GM13976 (cell line): ENCODE measurements at regions not wholly inside any gene's neighbourhood (a gene's known extent, or its start where the extent isn't known, plus 50 kb on each side); places are given as distances from the start of the nearest gene placed in this dataset.
"Not testable (repeated sequence)": the region's sequence is repeated elsewhere in the genome, so short reads cannot be mapped to it uniquely, and the experiment has no call there.

ENCODE experiments used
- DNase-seq: peaks from one replicate; pipeline ENCODE4 v3.0.0; 2012; ENCODE audit warnings: low spot score
- in situ Hi-C: fragments of 300-500 bp; cut with MboI; formaldehyde crosslinking; loops from one replicate; pipeline ENCODE4 v1.12.0; 2022; ENCODE audit warnings: low sequenced_read_pairs, mixed read lengths, inconsistent platforms; ENCODE audit not compliant: unreplicated experiment
- TF ChIP-seq, protein P1 (sequence below): IDR thresholded peaks from 2 replicates; pipeline ENCODE4 v1.5.1; 2012; ENCODE audit warnings: borderline replicate concordance, mild to moderate bottlenecking; ENCODE audit not compliant: insufficient read depth; ENCODE audit errors: extremely low read depth, missing control alignments, control extremely low read depth

DNA sequence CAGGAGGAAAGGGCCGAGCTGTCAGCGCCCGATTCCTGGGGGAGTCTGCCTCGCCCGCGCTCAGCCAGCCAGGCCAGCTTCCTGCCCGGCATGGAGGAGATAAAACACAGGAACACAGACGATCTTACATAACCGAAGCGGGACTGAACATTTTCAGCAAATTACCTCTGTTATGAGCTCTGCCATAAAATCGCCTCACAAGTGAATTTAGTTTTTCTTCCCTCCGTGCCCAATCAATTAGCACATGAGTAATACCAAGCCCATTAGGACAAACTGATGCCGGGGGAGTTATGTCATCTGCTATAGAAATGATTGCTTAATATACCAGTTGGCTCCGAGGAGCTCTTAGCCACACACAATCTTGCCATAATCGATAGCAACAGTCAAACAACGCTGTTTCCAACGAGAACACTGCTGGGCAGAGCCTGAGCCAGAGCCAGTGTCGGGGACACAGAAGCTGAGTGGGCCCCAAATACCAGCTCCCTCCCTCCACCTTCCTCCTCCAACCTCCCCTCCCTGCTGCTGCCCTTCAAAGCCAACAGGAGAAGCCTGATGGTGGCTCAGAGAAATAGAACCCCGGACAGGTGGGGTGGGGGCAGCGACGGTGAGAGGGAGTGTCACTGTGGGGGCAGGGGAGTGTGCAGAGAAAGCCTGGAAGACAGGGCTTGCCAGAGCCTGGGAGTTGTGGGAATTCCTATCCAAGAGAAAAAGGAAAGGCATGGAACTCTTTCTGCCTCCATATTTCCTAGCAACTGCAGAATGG, 279.4 kb upstream of the TLE3 start:
- DNase-seq, result no peak
- in situ Hi-C loops, result no loop called here
- TF ChIP-seq, protein P1, sequence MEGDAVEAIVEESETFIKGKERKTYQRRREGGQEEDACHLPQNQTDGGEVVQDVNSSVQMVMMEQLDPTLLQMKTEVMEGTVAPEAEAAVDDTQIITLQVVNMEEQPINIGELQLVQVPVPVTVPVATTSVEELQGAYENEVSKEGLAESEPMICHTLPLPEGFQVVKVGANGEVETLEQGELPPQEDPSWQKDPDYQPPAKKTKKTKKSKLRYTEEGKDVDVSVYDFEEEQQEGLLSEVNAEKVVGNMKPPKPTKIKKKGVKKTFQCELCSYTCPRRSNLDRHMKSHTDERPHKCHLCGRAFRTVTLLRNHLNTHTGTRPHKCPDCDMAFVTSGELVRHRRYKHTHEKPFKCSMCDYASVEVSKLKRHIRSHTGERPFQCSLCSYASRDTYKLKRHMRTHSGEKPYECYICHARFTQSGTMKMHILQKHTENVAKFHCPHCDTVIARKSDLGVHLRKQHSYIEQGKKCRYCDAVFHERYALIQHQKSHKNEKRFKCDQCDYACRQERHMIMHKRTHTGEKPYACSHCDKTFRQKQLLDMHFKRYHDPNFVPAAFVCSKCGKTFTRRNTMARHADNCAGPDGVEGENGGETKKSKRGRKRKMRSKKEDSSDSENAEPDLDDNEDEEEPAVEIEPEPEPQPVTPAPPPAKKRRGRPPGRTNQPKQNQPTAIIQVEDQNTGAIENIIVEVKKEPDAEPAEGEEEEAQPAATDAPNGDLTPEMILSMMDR, result no peak

DNA sequence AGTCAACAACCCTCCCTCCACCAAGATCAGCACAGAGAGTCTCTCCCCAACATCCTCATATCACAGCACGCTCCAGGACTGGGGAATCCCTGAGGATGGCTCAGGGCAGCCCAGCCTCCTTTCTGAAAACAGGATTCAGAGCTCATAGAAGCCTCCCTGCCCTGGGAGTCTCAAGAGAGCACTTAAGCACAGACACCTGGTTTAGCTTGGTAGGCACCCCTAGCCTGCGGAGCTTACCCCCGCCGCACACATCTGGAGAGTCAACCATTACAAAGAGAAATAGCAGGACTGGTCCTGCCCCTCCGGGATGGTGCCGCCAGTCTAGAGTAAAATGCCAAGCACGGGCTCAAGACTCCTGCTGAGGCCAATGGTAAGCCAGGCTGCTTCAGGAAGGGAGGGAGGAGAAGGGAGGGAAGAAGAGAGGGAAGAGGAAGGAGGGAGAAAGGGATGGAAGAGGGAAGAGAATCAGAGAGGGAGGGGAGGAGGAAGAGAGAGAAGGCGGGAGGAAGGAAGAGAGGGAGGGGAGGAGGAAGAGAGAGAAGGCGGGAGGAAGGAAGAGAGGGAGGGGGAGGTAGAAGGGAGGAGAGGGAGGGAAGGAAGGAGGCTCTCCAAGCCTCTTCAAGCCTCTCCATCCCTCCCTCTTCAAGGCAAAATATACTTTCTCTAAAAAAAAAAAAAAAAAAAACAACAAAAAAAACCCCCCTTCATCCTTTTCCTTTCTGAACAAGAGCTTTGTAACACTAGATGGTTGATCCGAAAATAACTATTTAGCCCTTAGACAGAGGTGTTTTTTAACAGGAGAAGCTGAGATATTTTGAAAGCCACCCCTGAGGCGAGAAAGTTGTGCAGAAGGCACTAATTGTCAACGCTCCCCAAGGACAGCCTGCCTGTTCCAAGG, 278.6 kb upstream of the TLE3 start:
- no peak for DNase-seq
- in situ Hi-C loops, result no loop called here
- TF ChIP-seq, protein P1, result no peak

DNA sequence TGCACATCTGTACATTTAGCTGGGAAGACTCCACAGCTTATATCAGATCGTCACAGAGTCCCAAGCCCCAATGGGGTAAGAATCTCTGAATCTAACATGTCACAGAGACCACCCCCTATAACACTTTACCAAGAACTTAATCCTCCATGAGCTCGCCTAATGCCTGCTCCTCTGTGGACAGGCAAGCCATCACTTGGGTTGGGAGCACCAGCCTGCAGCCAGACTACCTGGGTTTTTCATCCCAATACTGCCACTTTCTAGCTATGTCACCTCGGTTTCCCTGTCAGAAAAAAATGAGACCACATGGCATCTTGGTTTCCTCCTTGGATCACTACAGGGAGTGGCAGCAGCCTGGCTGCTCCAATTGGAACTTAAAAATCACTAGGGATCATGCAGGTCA, 277.9 kb upstream of the TLE3 start:
- no peak for DNase-seq
- in situ Hi-C loops, result no loop called here
- TF ChIP-seq, protein P1, result no peak

DNA sequence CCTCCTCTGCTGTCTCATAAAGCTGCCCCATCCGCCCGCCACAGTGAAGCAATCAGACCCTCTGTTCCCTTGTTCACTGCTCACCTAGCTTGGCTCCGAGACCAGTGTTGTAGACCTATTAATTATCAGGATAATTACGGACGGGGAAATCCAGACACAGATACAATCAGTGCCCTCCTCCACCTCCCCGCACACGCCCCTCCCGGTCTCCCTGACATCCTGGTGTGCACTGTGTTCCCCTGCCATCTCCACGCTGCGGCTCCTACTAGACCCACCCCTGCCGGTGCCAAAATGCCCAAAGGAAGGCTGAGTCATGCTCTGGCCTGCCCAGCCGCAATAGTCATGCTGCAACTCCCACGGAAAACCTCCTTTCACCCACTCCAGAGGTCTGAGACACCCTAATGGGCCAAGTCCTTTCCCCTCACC, 277.3 kb upstream of the TLE3 start:
- no peak for DNase-seq
- TF ChIP-seq, protein P1, result no peak
- in situ Hi-C loops, result no loop called here

DNA sequence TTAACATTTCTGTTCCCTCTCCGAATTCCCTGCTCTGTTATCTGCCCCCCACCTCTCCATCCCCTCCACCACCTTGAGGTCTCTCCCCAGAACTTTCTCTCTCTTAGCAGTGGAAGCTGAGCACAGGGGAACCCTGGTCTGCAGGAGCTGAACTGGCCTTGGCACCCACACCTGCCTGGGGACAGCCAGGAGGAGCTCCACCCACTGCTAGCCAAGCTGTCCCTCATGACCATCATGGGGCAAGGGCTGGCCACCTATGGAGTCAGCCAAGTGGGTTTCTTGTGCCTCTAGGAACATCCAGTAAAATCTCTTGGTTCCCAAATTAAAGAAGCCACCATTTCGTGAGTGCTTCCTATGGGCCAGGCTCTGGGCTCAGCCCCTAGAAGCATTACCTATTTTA, 276.4 kb upstream of the TLE3 start:
- no peak for DNase-seq
- TF ChIP-seq, protein P1, result no peak
- in situ Hi-C loops, result no loop called here

DNA sequence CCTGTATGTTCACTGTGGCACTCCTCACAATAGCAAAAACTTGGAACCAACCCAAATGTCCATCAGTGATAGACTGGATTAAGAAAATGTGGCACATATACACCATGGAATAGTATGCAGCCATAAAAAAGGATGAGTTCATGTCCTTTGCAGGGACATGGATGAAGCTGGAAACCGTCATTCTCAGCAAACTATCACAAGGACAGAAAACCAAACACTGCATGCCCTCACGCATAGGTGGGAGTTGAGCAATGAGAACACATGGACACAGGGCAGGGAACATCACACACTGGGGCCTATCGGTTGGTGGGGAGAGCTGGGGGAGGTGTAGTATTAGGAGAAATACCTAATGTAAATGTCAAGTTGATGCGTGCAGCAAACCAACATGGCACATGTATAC, 275.7 kb upstream of the TLE3 start:
- DNase-seq, in situ Hi-C loops: not testable (repeated sequence)

DNA sequence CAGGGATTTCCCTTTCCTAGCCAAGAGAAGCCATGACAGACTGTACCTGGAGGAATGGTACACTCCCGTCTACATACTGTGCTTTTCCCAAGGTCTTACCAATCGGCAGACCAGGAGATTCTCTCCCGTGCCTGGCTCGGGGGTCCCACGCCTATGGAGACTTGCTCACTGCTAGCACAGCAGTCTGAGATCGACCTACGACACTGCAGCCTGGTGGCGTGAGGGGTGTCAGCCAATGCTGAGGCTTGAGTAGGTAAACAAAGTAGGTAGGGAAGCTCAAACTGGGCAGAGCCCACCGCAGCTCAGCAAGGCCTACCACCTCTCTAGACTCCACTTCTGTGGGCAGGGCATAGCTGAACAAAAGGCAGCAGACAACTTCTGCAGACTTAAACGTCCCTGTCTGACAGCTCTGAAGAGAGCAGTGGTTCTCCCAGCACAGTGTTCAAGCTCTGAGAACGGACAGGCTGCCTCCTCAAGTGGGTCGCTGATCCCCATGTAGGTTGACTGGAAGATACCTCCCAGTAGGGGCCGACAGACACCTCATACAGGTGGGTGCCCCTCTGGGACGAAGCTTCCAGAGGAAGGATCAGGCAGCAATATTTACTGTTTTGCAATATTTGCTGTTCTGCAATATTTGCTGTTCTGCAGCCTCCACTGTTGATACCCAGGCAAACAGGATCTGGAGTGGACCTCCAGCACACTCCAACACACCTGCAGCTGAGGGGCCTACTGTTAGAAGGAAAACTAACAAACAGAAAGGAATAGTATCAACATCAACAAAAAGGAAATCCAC, 270.4 kb upstream of the TLE3 start:
- in situ Hi-C loops, DNase-seq: not testable (repeated sequence)

DNA sequence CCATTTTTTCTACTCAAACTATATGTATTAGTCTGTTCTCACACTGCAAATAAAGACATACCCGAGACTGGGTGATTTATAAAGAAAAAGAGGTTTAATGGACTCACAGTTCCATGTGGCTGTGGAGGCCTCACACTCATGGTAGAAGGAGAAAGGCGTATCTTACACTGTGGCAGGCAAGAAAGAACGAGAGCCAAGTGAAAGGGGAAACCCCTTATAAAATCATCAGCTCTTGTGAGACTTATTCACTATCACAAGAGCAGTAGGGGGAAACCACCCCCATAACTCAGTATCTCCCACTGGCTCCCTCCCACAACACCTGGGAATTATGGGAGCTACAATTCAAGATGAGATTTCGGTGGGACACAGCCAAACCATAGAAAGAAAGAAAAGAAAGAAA, 266.3 kb upstream of the TLE3 start:
- in situ Hi-C loops, DNase-seq: not testable (repeated sequence)
